ENCODE measurements at regions not wholly inside any gene's neighbourhood (a gene's known extent, or its start where the extent isn't known, plus 50 kb on each side); places are given as distances from the start of the nearest gene placed in this dataset.

DNA sequence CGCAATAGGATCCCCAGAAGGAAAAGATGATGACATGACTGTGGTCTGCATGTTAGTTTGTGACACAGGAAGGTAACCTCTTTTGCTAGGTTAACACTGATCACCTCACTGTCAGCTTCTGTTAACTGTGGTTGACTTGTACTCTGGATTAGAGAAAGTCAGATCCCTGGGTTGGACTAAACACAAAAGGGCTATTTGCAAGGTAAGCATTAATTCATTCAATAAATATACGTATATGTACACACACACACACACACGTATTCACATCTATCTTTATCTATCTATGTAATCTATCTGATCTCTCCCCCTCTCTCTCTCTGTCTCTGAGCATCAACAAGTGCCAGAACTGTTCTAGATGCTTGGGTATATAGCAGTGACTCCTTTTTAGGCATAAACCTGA is 136.1 kb upstream of the SNX19 start:
- no peak overlapping the region for H3K27ac ChIP-seq (ENCODE audit: low read length)
- peaks cover 0 to 3% of the 10 kb centered on the region in 2 donors for H3K9me3 ChIP-seq (ENCODE audit: control insufficient read depth in 1 of 2, low read length in 2 of 2)
- no peaks in the 10 kb centered on the region for H3K27me3 ChIP-seq (ENCODE audit: low read depth, low read length)
- no peaks in the 10 kb centered on the region for H3K4me1 ChIP-seq (ENCODE audit: control insufficient read depth in 1 of 2, insufficient read depth in 2 of 2, low read length in 2 of 2)
- no peaks in the 10 kb centered on the region for H3K36me3 ChIP-seq (ENCODE audit: control insufficient read depth in 1 of 2, insufficient read depth in 2 of 2, low read length in 2 of 2)
- no peak overlapping the region for H3K4me3 ChIP-seq (ENCODE audit: low read depth in 1 of 2, low read length in 2 of 2)

DNA sequence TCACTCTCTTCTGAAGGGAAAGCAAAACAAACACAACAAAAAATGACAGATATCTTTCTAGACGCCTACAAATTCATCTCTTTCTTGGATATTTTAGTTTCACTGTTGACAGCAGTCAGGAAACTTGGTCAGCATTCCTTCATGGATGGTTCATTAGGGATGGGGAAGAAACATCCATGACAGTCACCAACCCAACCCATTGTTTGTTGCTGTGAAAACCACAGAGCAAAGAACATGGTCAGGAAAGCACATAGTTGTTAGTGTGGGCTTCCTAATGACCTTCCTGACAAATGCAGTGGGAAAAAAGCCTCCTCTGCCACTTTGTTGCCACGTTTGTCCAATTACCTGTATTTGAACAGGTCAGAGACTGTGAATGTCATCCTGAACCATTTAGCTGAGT is 139.8 kb upstream of the SNX19 start:
- Histone ChIP-seq H3K27ac (ENCODE audit: low read length) (no peak overlapping the region), H3K27me3 (ENCODE audit: low read depth, low read length) (no peaks in the 10 kb centered on the region), H3K4me3 (ENCODE audit: low read depth in 1 of 2, low read length in 2 of 2) (no peak overlapping the region), H3K9me3 (ENCODE audit: control insufficient read depth in 1 of 2, low read length in 2 of 2) (no peaks in the 10 kb centered on the region), H3K36me3 (ENCODE audit: control insufficient read depth in 1 of 2, insufficient read depth in 2 of 2, low read length in 2 of 2) (no peaks in the 10 kb centered on the region), H3K4me1 (ENCODE audit: control insufficient read depth in 1 of 2, insufficient read depth in 2 of 2, low read length in 2 of 2) (no peaks in the 10 kb centered on the region)

DNA sequence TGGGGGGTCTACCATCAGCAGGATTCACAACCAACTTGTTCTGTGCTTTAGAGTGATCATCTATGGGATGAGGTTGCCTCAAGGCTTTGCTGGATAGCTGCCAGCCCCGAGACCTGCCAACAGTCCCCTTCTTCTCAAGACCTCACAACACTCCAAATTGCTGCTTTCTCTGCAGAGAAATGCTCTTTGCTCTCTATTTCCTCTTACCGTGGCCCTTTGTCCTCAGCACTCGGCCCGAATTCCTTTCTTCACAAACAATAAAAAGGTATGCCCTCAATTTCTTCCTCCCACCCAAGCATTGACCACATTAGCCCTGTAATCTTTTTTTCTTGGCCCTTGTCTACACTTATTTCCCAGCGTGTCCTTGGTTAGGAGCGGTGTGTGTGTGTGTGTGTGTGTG is 147.4 kb upstream of the SNX19 start:
- Histone ChIP-seq H3K9me3 (ENCODE audit: control insufficient read depth in 1 of 2, low read length in 2 of 2) (no peaks in the 10 kb centered on the region), H3K4me1 (ENCODE audit: control insufficient read depth in 1 of 2, insufficient read depth in 2 of 2, low read length in 2 of 2) (peaks cover 0 to 3% of the 10 kb centered on the region in 2 donors), H3K27ac (ENCODE audit: low read length) (no peak overlapping the region), H3K4me3 (ENCODE audit: low read depth in 1 of 2, low read length in 2 of 2) (no peak overlapping the region), H3K27me3 (ENCODE audit: low read depth, low read length) (no peaks in the 10 kb centered on the region), H3K36me3 (ENCODE audit: control insufficient read depth in 1 of 2, insufficient read depth in 2 of 2, low read length in 2 of 2) (no peaks in the 10 kb centered on the region)

DNA sequence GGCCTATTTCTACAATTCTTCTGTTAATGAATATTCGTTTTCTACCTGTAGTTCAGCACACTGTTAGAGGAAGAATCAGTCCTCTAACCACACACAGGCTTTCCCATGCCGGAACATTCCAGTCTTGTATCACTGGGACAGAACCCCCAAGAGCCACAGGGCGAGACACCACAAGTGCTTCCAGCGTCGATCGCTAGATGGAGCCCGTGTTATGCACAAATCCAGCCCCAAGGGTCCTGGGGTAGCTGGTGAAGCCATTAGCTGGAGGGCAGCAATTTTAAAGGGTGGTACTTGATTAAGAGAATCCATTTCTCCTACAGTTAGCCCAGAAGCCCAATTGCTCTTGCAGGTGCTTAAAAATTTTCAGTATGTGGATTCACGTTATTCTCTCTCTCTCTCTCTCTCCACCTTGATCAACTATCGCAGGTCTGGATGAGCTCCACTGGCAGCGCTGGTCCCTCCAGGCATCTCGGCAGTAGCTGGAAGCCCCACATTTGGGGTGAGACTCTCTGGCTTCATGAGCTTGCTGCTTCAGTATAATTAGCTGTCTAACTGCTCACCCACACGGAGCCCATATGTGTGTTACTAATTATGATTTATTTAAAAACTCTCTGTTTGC is 148.2 kb upstream of the SNX19 start:
- H3K9me3 ChIP-seq (ENCODE audit: control insufficient read depth in 1 of 2, low read length in 2 of 2), result no peaks in the 10 kb centered on the region
- no peak overlapping the region for H3K4me3 ChIP-seq (ENCODE audit: low read depth in 1 of 2, low read length in 2 of 2)

DNA sequence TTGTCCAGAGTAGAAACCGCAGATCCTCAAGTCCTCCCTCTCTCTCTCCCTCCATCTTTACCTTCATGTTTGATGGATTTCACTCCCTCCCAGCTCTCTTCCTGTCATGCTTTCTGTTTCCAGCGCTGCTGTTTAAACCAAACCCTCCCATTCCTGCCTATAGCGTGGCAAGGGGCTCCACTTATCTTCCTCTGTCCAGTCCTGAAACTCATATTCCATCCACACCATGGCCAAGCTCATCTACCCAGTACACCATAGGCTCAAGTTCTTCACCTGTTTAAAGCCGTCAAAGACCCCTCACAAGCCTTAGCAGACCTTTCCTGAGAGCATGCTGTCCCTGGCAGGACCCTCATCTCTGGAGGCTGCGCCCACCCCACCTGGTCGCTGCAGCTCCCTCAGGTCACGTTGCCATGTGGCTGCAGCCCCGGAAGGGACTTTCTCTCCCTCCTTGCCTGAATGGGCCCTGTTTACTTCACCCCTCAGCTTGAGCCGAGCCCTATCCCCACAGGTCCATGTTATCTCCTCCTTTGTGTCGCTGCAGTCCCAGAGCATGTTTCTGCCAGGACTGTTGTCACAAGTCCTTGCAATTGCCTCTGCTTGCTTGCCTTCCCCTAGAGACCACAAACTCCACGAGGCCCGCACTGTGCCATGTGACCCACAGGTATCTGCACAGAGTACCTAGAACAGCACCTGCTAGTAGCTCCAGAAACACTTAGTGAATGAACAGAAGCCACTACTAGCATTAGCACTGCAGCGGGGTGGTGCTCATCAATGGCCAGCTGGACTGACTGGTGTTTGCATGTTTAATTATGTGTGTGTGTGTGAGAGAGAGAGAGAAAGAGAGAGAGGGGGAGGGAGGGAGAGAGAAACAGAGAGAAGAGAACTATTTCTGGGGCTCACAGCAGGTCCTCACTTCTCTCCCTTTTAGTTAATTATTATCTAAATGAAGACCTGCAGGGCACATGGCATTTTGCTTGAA is 149.4 kb upstream of the SNX19 start:
- H3K9me3 ChIP-seq (ENCODE audit: control insufficient read depth in 1 of 2, low read length in 2 of 2), result no peaks in the 10 kb centered on the region
- no peak overlapping the region for H3K4me3 ChIP-seq (ENCODE audit: low read depth in 1 of 2, low read length in 2 of 2)
- H3K27ac ChIP-seq (ENCODE audit: low read length), result no peak overlapping the region
- peaks cover 0 to 3% of the 10 kb centered on the region in 2 donors for H3K4me1 ChIP-seq (ENCODE audit: control insufficient read depth in 1 of 2, insufficient read depth in 2 of 2, low read length in 2 of 2)
- no peaks in the 10 kb centered on the region for H3K36me3 ChIP-seq (ENCODE audit: control insufficient read depth in 1 of 2, insufficient read depth in 2 of 2, low read length in 2 of 2)
- no peaks in the 10 kb centered on the region for H3K27me3 ChIP-seq (ENCODE audit: low read depth, low read length)

More for the DNA sequence above, 148.2 kb upstream of the SNX19 start:
- H3K27me3 ChIP-seq (ENCODE audit: low read depth, low read length), result no peaks in the 10 kb centered on the region
- peaks cover 0 to 3% of the 10 kb centered on the region in 2 donors for H3K4me1 ChIP-seq (ENCODE audit: control insufficient read depth in 1 of 2, insufficient read depth in 2 of 2, low read length in 2 of 2)
- H3K27ac ChIP-seq (ENCODE audit: low read length), result no peak overlapping the region
- no peaks in the 10 kb centered on the region for H3K36me3 ChIP-seq (ENCODE audit: control insufficient read depth in 1 of 2, insufficient read depth in 2 of 2, low read length in 2 of 2)

DNA sequence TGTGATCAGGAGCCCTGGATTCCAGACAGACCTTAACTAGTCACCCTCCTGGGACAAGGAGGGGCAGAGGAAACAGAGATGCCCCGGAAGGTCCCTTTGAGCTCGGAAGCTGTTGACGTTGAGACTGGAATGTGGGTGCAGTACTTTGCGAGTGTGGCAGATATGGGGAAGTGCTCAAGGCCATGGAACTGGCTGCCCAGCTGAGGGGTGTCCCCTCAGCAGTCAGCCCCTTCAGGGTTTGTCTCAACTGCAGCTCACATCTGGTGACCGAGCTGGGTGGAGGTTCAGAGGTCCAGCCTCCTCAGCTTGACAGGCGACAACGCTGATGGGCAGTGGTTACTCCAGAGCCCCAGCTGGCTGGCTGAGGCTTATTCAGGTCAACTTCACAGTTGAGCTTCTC is 150.3 kb upstream of the SNX19 start:
- H3K4me1 ChIP-seq (ENCODE audit: control insufficient read depth in 1 of 2, insufficient read depth in 2 of 2, low read length in 2 of 2), result peaks cover 0 to 3% of the 10 kb centered on the region in 2 donors

DNA sequence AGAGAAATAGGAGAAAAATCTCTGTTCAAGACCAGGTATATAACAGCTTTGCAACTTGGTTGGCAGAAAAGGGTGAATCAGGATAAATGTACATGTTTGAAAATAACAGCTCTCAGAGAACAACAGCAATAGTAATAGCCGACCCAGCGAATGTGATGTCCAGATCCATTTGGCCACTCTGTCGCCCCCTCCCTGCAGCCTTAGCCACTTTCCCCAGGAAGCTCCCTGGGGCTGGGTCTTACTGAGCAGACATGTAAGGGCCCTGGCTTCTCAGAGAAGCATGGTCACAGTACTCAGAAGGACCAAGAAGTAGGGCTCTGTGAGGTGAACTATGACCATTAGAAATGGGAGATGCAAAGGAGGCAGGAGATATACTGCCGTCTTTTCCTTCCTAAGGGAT is 154.1 kb upstream of the SNX19 start:
- H3K27ac ChIP-seq (ENCODE audit: low read length), result no peak overlapping the region
- H3K9me3 ChIP-seq (ENCODE audit: control insufficient read depth in 1 of 2, low read length in 2 of 2), result no peaks in the 10 kb centered on the region
- no peaks in the 10 kb centered on the region for H3K27me3 ChIP-seq (ENCODE audit: low read depth, low read length)
- no peaks in the 10 kb centered on the region for H3K4me1 ChIP-seq (ENCODE audit: control insufficient read depth in 1 of 2, insufficient read depth in 2 of 2, low read length in 2 of 2)
- no peaks in the 10 kb centered on the region for H3K36me3 ChIP-seq (ENCODE audit: control insufficient read depth in 1 of 2, insufficient read depth in 2 of 2, low read length in 2 of 2)
- H3K4me3 ChIP-seq (ENCODE audit: low read depth in 1 of 2, low read length in 2 of 2), result no peak overlapping the region

More for the DNA sequence above, 150.3 kb upstream of the SNX19 start:
- H3K27ac ChIP-seq (ENCODE audit: low read length), result no peak overlapping the region
- H3K9me3 ChIP-seq (ENCODE audit: control insufficient read depth in 1 of 2, low read length in 2 of 2), result no peaks in the 10 kb centered on the region
- H3K4me3 ChIP-seq (ENCODE audit: low read depth in 1 of 2, low read length in 2 of 2), result no peak overlapping the region
- no peaks in the 10 kb centered on the region for H3K27me3 ChIP-seq (ENCODE audit: low read depth, low read length)
- H3K36me3 ChIP-seq (ENCODE audit: control insufficient read depth in 1 of 2, insufficient read depth in 2 of 2, low read length in 2 of 2), result no peaks in the 10 kb centered on the region

DNA sequence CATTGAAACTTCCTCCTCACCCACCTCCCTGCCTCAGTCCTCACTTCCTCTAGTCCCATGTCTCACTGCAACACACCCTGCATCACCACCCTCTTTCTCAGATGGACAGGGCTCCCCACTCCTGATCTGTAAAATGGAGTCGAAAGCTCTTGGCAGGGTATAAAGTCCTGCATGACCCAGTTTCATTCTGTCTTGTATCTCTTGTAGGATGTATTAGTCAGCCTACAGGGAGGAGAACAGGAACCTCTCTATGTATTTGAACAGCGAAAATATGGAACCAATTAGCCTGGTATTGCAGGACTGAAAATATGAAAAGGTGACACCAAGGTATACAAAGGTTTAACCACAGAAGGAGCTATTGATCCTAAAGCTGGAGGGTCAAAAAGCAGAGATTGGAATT is 156.9 kb upstream of the SNX19 start:
- Histone ChIP-seq H3K4me3 (ENCODE audit: low read depth in 1 of 2, low read length in 2 of 2) (no peak overlapping the region), H3K4me1 (ENCODE audit: control insufficient read depth in 1 of 2, insufficient read depth in 2 of 2, low read length in 2 of 2) (no peaks in the 10 kb centered on the region), H3K9me3 (ENCODE audit: control insufficient read depth in 1 of 2, low read length in 2 of 2) (no peaks in the 10 kb centered on the region), H3K27me3 (ENCODE audit: low read depth, low read length) (no peaks in the 10 kb centered on the region), H3K36me3 (ENCODE audit: control insufficient read depth in 1 of 2, insufficient read depth in 2 of 2, low read length in 2 of 2) (no peaks in the 10 kb centered on the region), H3K27ac (ENCODE audit: low read length) (no peak overlapping the region)

DNA sequence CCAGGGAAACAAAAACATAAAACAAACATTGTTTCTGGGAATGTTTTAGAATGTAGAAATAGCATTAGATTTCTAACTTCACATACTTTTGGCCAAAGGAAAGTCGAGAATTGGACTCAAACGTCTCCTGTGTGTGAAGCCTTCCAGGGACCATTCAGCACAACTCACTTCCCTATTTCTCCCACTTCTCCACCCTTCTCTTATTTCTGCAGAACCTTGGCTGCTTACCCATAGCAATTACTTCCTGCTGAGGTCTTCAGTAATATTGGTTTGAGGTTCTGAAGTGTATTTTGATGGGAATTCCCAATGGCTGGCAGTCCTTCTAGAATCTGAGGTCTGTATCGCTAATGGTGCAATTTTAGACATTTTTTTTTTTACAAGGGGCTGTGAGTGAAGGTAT is 158.3 kb upstream of the SNX19 start:
- Histone ChIP-seq H3K4me1 (ENCODE audit: control insufficient read depth in 1 of 2, insufficient read depth in 2 of 2, low read length in 2 of 2) (no peaks in the 10 kb centered on the region), H3K27me3 (ENCODE audit: low read depth, low read length) (no peaks in the 10 kb centered on the region), H3K4me3 (ENCODE audit: low read depth in 1 of 2, low read length in 2 of 2) (no peak overlapping the region), H3K9me3 (ENCODE audit: control insufficient read depth in 1 of 2, low read length in 2 of 2) (no peaks in the 10 kb centered on the region), H3K27ac (ENCODE audit: low read length) (no peak overlapping the region), H3K36me3 (ENCODE audit: control insufficient read depth in 1 of 2, insufficient read depth in 2 of 2, low read length in 2 of 2) (no peaks in the 10 kb centered on the region)

DNA sequence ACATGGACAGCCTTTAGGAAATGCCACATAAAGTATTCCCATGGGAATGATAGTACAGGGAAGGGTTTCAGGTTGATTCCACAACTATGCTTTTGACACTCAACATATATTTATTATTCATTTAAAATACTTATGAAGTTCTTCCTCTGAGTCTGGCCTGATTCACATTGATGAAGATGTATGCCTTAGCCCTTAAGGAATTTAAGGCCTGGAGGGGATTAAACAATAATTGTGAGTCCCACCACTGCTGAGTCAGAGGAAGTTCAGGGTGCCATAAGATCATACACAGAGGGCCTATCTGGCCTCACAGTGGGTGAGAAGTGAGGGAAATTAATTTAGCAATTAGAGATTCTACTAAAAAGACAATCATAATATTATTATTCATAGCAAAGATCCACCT is 161.1 kb upstream of the SNX19 start:
- H3K27me3 ChIP-seq (ENCODE audit: low read depth, low read length), result no peaks in the 10 kb centered on the region
- no peaks in the 10 kb centered on the region for H3K4me1 ChIP-seq (ENCODE audit: control insufficient read depth in 1 of 2, insufficient read depth in 2 of 2, low read length in 2 of 2)

DNA sequence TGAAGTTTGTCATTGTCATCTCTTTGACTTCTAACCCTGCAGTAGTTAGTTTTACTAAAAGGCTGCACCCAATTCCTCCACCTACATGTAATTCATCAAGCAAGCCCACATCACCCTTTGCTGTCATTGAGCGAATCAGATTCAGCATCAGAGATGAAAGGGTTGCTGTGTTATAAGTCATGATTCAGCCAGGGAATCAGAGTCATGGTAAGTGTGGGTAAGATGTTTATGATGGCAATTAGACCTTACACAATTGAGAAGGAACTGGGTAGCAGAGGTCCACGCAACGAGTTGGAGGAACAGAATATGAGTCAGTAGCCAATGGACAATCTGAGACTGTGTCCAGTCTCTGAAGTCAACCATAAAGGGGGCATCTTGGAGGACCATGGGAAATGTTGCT is 162.8 kb upstream of the SNX19 start:
- H3K4me3 ChIP-seq (ENCODE audit: low read depth in 1 of 2, low read length in 2 of 2), result no peak overlapping the region
- no peaks in the 10 kb centered on the region for H3K27me3 ChIP-seq (ENCODE audit: low read depth, low read length)
- H3K9me3 ChIP-seq (ENCODE audit: control insufficient read depth in 1 of 2, low read length in 2 of 2), result peaks cover 0 to 3% of the 10 kb centered on the region in 2 donors
- no peaks in the 10 kb centered on the region for H3K36me3 ChIP-seq (ENCODE audit: control insufficient read depth in 1 of 2, insufficient read depth in 2 of 2, low read length in 2 of 2)
- H3K27ac ChIP-seq (ENCODE audit: low read length), result no peak overlapping the region
- H3K4me1 ChIP-seq (ENCODE audit: control insufficient read depth in 1 of 2, insufficient read depth in 2 of 2, low read length in 2 of 2), result no peaks in the 10 kb centered on the region

More for the DNA sequence above, 161.1 kb upstream of the SNX19 start:
- H3K36me3 ChIP-seq (ENCODE audit: control insufficient read depth in 1 of 2, insufficient read depth in 2 of 2, low read length in 2 of 2), result no peaks in the 10 kb centered on the region
- H3K27ac ChIP-seq (ENCODE audit: low read length), result no peak overlapping the region
- no peak overlapping the region for H3K4me3 ChIP-seq (ENCODE audit: low read depth in 1 of 2, low read length in 2 of 2)
- H3K9me3 ChIP-seq (ENCODE audit: control insufficient read depth in 1 of 2, low read length in 2 of 2), result peaks cover 0 to 3% of the 10 kb centered on the region in 2 donors
